HL-60/S4 treated with phorbol 12-myristate 13-acetate at 8.2 ng/mL for 4 days and 3 days (cell line): ENCODE measurements at regions not wholly inside any gene's neighbourhood (a gene's known extent, or its start where the extent isn't known, plus 50 kb on each side); places are given as distances from the start of the nearest gene placed in this dataset.
"Not testable (repeated sequence)": the region's sequence is repeated elsewhere in the genome, so short reads cannot be mapped to it uniquely, and the experiment has no call there.

Experiments used
- in situ Hi-C: fragments of 300-500 bp; cut with MboI; formaldehyde crosslinking; loops from 2 replicates; pipeline ENCODE4 v1.15.0; 2022; ENCODE audit warnings: low sequenced_read_pairs

DNA sequence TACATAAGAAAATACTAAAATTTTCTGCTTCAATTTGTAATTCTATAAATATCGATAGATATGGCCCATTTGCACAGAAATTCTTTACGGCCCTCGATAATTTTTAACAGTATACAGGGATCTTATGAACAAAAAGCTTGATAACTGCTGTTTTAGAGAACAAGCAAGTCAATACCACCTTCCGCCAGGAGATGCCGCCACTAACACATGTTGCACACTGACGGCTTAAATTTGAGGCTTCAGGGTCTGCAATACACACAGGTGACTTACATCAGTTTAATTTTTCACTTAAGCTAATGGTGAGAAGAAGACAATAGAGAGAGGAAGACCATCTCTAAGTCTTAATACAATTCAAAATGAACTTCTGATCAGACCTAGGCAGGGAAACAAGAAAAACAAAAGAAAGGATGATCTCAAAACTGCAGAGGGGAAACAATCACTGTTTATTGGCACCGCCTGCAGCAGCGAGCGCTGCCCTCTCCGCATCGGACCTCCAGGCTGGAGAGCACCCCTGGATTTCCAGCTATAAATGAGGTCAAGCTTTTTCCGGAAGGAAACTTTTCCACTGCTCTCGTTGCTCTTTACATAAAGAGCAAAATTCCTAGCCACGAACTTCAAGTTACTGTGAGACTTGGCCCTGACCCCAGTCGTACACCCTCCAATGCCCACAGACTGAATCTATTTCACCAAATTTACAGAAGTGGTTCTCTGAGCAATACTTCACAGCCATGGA lies 53.9 kb downstream of the OTOR start:
- in situ Hi-C loops: loop anchor here (25.0 kb wide), 1 partner anchor 635 kb away; no protein-coding TSS in a partner anchor

DNA sequence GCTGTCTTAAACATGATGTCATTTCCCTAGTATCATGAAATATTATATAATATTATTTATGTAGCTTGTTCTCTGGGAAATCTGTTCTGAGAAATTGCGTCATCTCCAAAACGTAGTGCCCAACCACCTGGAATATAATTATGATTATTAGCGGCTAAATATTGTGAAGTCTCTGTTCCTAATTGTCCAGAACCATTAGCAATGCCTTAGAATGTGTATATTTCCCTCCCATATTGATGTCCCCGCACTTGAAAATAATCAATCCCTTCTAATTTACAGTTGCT lies 54.4 kb downstream of the OTOR start:
- in situ Hi-C loops: loop anchor here (25.0 kb wide), 1 partner anchor 635 kb away; no protein-coding TSS in a partner anchor

DNA sequence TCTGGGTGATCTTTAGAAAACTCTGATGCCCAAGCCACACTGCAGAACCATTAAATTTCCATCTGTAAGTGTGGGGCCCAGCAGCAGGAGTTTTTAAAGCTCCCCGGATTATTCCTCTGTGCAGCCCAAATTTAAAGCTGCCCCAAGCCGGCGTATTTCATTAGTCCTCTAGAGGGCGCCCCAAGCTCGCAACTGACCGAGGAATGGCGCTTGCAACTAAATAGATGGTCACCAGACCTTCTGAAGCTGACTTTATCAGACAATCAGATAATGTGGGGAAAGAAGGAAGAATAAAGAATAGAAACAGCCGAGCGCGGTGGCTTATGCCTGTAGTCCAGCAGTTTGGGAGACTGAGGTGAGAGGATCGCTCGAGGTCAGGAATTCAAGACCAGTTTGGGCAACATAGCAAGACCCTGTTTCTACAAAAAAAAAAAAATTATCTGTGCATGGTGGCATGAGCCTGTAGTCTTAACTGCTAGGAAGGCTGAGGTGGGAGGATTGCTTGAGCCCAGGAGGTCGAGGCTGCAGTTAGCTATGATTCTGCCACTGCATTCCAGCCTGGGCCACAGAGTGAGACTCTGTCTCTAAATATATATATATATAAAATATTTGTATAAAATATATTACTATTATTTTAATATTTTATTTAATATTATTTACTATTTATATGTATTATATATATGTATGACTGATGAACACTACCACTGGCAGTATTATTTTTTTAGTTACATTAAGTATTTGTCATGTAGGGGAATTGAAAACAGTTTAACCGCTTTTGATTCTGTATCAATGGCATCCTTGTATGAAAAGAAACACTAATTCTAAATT lies 56.0 kb downstream of the OTOR start:
- in situ Hi-C loops: loop anchor here (25.0 kb wide), 1 partner anchor 633 kb away; no protein-coding TSS in a partner anchor

DNA sequence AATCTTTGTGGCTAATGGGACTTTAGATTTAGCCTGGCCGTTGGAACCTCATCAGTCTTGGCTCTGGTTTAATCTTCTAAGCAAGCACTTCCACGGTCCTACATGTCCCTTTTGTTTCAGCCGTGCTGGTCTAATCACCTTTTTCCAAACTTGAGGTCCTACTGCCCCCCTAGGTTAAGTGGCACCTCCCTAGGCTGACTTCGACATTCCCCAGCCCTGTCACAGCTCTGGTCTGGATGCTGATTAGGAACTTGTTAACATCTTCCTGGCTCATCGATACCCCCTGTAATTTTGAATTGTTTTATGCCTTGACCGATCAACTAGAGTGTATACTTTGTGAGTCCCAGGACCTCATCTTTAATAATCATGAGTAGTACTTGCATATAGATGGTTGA lies 56.6 kb downstream of the OTOR start:
- in situ Hi-C loops: loop anchor here (25.0 kb wide), 1 partner anchor 633 kb away; no protein-coding TSS in a partner anchor

DNA sequence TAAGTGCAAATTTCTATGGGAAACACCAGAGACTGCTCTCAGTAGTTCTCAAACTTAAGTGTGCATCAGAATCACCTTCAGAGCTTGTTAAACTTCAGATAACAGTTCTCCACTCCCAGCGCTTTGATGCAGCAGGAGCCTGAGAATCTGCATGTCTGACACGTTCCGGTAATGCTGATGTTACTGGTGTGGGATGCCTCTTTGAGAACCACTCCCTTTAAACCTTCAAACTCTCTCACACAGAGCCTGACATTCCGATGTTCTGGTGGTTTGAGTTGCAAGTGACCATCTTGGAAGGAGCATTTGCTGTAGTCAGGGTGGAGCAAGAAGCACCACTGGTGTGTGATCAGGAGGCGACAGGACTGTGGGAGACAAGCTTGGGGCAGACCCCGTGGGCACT lies 57.9 kb downstream of the OTOR start:
- in situ Hi-C loops: loop anchor here (25.0 kb wide), 1 partner anchor 631 kb away; no protein-coding TSS in a partner anchor

DNA sequence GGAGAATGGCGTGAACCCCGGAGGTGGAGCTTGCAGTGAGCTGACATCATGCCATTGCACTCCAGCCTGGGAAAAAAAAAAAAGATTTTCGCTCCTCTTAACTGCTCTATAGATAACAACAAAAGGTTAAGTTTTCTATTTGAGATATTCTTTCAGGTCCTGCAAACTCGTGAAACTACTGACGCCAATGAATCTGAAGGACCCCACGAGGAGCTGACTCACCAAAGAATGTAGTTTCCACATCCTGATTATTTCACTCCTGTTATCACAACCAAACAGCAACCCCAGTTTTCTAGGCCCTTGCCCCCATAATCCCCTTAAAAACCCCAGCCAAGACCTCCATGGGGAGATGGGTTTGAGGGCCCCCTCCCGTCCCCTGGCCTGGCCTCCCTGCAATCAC lies 58.7 kb downstream of the OTOR start:
- in situ Hi-C loops: loop anchor here (25.0 kb wide), 1 partner anchor 630 kb away; no protein-coding TSS in a partner anchor

DNA sequence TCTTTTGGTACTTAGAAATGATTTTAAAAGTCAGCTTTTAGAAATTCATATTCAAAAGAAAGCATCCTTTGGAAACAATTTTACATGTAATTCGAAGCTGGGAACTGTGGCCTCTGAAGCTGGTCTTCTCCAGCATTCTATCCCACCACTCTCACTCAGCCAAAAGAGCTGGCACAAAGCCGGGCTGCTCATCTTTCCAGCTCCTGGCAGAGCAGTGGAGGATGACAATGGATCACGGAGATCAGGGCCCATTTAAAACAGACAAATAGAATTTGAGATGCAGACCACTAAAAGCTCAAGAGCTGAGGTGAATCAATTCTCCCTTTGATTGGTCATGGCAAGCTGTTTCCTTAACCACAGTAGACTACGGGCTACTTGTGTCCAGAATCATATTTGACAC lies 60.6 kb downstream of the OTOR start:
- in situ Hi-C loops: loop anchor here (25.0 kb wide), 1 partner anchor 629 kb away; no protein-coding TSS in a partner anchor

DNA sequence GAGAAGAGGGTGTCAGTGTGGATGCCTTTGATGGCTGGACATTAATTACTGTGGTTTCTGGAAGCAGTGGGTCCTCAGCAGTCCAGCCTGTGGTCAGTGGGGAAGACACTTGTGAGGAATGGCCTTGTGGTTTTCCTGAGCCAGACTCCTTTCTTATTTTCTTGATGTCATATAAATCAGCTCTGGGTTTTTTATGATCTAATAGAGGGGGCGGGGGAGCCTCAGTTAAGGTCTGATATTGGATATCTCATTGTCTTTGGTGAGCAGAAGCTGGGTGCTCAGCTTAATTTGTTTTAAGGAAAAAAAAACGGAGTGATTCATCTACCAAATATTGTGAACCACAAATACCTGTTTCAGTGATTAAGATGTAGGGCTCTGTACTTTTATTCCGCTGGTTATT lies 62.1 kb downstream of the OTOR start:
- in situ Hi-C loops: loop anchor here (25.0 kb wide), 1 partner anchor 627 kb away; no protein-coding TSS in a partner anchor

DNA sequence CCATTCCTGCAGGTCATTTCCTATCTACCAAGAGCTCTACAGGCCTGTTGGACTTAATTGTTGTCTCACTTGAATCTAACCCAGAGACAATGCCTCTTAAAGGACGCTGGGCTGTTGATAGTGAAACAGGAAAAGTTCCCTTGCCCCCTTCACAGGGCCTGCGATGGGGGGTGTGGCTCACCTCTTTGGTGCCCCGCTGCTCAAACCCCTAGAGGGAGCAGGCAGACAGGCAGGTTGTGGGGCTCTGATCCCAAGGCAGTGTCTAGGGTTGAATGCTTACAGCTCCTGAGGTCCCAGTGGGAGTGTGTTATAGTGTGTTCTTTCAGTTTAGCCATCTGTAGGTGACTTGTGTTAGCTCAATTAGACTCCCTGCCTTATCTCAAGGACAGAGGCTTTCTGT lies 68.0 kb downstream of the OTOR start:
- in situ Hi-C loops: loop anchor here (25.0 kb wide), 1 partner anchor 621 kb away; no protein-coding TSS in a partner anchor

DNA sequence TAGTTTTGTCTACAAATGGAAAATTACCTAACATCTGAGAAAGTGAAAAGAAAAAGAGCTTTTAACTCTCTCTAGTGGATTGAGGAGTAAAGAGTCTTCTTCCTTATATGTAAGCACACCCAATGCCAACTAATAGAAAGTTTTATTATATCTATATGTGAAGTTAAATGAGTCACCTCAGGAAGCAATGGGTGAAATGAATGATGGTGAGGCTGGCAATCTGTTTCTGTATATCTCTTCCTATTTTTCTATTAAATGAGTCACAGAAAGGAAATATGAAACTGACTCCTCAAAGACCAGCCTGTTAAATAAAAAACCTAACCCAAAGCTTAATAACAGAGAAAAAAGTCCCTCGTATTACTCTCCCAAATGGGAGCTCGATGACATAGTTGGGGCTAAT lies 71.3 kb downstream of the OTOR start:
- in situ Hi-C loops: loop anchor here (25.0 kb wide), 1 partner anchor 618 kb away; no protein-coding TSS in a partner anchor

DNA sequence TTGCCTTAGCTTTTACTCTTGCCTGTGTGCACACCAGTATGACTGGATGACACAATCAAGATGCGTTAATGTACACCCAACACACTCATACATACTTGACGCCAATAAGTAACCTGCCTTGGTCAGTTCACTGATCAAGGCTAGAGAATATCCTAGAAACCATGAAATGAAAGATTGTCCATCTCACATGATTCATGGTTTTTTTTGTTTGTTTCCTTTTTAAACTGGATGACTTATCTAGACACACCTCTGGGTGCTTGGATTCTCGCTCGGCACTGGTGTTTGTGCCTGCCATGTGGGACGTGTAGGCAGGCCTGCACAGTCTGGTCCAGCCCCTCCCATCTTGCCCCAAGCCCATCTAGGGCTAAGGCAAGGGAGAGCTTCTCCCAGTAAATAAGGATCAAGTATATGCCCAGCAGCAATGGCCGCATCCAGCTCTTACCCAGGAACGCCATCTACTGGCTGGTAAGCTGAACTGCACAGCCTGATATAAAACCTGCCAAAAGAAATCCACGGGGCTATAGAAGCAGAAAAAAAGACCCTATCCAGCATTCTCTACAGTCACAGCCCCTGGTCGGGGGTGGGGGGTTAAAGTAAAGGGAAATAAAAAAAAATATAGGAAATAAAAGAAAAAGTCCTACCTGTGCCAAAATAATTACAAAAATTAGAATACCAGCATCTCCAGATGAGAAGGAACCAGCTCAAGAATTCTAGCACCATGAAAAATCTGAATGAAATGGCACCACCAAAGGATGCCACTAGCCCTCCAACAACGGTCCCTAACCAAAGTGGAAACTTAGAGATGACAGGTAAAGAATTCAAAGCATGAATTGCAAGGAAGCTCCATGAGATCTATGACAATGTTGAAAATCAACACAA lies 73.3 kb downstream of the OTOR start:
- in situ Hi-C loops: loop anchor here (25.0 kb wide), 1 partner anchor 616 kb away; no protein-coding TSS in a partner anchor

DNA sequence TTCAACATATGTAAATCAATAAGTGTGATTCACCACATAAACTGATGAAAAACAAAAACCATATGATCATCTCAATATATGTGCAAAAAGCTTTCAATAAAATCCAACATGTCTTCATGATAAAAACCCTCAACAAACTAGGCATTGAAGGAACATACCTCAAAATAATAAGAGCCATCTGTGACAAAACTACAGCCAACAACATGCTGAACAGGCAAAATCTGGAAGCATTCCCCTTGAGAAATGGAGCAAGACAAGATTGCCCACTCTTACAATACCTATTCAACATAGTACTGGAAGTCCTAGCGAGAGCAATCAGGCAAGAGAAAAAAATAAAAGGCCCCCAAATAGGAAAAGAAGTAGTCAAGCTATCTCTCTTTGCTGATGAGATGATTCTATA lies 76.5 kb downstream of the OTOR start:
- in situ Hi-C loops: loop anchor here (25.0 kb wide), 1 partner anchor 613 kb away; no protein-coding TSS in a partner anchor

DNA sequence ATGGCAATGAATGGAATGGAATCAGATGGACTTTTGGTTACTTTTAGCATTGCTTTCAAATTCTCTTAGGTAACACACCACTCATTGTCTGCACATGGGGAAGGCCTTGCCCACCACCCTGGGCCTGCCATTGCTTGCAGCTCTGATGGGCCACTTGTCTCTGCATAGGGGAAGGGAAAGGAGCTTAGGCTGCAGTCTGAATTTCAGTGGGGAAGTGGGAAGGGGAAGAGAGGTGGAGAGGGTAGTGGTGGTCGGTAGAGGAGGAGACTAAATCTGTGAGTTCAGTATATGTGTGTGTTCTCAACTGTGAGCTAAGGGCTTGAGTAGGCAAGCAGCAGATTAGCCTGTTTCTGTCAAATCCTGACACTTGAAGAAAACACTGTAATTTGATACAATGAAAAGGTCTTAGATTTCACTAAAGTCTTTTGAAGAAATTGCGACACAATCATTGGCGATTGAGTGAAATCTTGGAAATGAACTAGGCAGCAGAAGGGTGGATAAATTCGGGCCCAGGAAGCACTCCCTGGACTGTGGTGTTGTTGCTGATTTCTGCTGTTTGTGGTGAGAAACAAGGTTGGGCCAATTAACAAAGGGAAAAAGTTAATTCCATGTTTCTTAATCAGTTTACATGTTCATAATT lies 80.6 kb downstream of the OTOR start:
- in situ Hi-C loops: no loop called here

DNA sequence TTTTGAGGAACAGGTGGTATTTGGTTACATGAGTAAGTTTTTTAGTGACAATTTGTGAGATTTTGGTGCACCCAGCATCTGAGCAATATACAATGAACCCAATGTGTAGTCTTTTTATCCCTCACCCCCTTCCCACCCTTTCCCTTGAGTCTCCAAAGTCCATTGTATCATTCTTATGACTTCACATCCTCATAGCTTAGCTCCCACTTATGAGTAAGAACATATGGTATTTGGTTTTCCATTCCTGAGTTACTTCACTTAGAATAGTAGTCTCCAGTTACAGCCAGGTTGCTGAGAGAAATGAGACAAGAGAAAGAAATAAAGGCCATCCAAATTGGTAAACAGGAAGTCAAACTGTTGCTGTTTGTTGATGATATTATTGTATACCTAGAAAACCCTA lies 87.5 kb downstream of the OTOR start:
- in situ Hi-C loops: not testable (repeated sequence)

DNA sequence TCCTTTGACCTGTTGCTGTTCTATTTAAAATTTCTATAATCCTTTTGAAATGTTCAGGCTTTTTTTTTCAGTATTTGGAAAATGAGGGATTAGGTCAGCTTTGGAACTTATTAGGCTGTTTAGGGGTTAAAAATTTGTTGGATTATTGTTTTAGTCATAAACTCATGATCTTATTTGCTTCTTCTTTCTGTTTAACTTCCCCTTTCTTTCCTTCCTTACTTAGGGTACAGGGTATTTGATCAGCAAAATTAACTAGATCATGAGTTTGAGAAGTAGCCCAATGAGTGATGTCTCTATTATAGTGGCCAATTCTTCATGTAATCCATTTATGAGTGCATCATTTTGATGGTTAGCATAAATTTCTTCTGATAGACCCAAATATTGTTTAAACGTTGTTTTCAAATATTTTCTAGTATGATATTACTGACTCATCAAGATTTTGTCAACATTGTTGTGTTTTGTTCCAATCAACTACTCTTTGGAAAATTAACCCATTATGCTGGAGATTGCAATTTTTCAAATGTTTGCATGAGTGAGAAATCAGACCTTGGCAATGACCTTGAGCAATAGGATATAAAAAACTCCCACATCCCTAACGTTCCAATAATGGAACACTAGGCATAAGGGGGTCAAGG lies 94.4 kb downstream of the OTOR start:
- in situ Hi-C loops: no loop called here

DNA sequence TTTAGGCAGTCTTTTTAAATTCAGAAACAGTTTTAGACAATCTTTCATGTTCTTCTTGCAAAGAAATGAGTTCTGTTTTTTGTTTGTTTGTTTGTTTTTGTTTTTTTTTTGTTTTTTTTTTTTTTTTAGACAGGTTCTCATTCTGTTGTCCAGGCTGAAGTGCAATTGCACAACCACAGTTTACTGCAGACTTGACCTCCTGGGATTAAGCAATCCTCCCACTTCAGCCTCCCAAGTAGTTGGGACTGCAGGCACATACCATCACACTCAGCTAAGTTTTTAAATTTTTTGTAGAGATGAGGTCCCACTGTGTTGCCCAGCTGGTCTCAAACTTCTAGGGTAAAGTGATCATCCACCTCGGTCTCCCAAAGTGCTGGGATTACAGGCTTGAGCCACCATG lies 96.2 kb downstream of the OTOR start:
- in situ Hi-C loops: no loop called here

DNA sequence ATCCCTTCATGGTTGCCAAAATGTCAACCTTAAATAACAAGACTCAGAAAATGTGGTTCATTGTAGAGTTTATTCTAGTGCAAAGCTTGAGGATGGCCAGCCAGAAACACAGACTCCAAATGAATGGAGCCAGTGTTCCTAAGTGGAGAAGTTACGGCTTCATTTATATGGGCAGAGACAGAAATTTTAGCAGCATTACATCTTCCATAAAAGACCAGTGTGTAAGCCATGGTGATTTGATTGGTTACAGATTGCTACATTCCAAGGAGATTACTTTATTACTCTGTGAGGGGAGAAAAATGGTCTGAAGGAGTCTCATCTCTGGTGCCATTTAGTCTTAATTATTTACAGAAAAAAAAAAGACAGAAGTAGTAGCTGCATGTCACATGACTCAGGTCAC lies 97.8 kb downstream of the OTOR start:
- in situ Hi-C loops: no loop called here

DNA sequence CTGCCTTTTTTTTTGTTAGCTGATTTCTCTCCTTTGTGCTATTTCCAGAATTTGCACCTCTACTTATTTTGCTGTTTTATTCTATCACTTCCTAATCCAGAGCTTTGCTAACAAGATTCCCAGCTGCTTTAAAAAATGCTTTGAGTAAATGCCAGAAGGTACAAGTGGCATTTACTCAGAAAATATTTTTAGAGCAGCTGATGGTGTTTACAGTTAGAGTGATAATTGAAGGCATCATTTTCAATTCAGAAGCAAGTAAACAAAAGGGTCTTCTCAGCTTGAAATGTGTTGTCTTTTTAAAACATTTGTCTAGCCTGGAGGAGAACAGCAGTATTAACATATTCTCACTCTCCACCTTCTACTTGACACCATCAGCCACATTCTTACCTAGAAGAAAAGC lies 99.9 kb downstream of the OTOR start:
- in situ Hi-C loops: no loop called here

DNA sequence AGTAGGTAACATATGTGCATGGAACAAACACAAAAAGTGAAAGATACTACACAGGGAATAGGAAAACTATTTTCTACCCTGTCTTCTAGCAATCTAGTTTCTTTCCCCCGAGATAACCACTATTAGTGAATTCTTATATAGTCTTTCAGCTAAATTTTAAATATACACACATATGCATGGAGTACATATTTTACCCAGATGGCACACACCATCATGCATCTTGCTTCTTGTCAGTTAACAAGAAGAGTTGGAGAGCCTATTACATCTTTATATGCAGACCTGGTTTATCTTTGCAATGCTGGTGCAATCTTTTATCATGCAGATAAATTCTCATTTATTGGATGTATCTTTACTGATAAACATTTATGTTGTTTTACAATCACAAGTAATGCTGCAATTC lies 100.4 kb downstream of the OTOR start:
- in situ Hi-C loops: no loop called here

DNA sequence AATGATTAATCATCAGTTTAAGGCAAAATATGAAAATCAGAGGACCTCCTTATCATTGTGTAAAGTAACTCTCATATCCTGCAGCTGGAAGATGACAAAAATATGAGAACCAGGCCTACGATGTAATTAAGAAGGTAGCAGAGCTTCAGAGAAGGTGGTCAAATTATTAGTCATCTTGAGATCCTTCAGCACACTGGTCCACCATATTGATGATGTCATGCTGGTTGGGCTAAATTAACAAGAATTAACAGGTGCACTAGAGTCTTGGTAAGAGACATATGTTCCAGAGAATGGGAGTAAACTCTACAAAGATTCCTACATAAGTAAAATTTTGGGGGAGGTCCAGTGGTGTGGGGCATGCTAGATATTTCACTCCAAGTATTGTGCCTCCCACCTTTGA lies 112.8 kb downstream of the OTOR start:
- in situ Hi-C loops: no loop called here
